Ascending aorta (tissue), 2 donors: ENCODE measurements at regions not wholly inside any gene's neighbourhood (a gene's known extent, or its start where the extent isn't known, plus 50 kb on each side); places are given as distances from the start of the nearest gene placed in this dataset.

Experiments used
- DNase-seq, 2 donors: peaks; one replicate each; pipeline ENCODE4 v3.0.0-alpha.2; 2019; ENCODE audit warnings: low spot score in 2 of 2
- H3K27ac ChIP-seq, 2 donors: fragments of 200-600 bp; sonication (generic); one replicate each; pipeline ENCODE4 v1.5.1; 2016 to 2017; ENCODE audit warnings: mild to moderate bottlenecking in 1 of 2
- H3K27me3 ChIP-seq: fragments of 200-600 bp; sonication (generic); one replicate; pipeline ENCODE4 v1.5.1; 2017
- H3K36me3 ChIP-seq, 2 donors: fragments of 200-600 bp; sonication (generic); one replicate each; pipeline ENCODE4 v1.5.1; 2016
- H3K4me1 ChIP-seq, 2 donors: fragments of 200-600 bp; sonication (generic); one replicate each; pipeline ENCODE4 v1.5.1; 2016 to 2017; ENCODE audit warnings: mild to moderate bottlenecking in 1 of 2
- H3K4me3 ChIP-seq, 2 donors: fragments of 200-600 bp; sonication (generic); one replicate each; pipeline ENCODE4 v1.5.1; 2016 to 2017; ENCODE audit warnings: mild to moderate bottlenecking in 1 of 2
- H3K9me3 ChIP-seq, 2 donors: fragments of 200-600 bp; sonication (generic); one replicate each; pipeline ENCODE4 v1.5.1; 2016
- intact Hi-C: fragments of 100-400 bp; cut with DNase I; formaldehyde crosslinking; loops from one replicate; pipeline ENCODE4 v1.15.1; 2023
- TF ChIP-seq, protein P1 (sequence below), 3 experiments: fragments of 200-600 bp in 2 of 3; fragments of 450-650 bp in 1 of 3; sonication (generic) in 2 of 3; IDR thresholded peaks; one replicate each; pipeline ENCODE4 v1.5.1; 2016 to 2019; ENCODE audit warnings: antibody characterized with exemption in 3 of 3, mild to moderate bottlenecking in 1 of 3, moderate library complexity in 1 of 3

DNA sequence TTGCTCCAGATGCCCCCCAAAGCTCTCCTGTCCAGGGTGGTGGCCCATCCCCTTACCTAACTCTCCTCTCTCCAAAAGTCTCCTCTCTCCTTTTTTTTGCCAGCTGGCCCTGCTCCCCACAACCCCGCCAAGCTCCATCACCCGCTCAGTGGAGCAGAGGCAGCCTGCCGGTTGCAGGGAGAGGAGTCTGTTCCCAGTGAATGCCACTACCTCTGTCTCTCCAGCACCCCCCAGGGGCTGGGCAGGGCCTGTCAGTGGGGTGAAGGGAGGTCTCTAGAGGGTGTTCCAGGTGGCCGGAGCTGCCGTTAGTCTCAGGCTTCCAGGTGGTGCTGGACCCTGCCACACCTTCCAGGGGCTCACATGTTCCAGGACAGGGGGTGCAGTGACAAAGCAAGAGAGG lies 387.0 kb downstream of the CTTN start:
- H3K4me1 ChIP-seq: no peaks in the 10 kb centered on the region
- no peak overlapping the region for H3K27ac ChIP-seq
- TF ChIP-seq, protein P1, sequence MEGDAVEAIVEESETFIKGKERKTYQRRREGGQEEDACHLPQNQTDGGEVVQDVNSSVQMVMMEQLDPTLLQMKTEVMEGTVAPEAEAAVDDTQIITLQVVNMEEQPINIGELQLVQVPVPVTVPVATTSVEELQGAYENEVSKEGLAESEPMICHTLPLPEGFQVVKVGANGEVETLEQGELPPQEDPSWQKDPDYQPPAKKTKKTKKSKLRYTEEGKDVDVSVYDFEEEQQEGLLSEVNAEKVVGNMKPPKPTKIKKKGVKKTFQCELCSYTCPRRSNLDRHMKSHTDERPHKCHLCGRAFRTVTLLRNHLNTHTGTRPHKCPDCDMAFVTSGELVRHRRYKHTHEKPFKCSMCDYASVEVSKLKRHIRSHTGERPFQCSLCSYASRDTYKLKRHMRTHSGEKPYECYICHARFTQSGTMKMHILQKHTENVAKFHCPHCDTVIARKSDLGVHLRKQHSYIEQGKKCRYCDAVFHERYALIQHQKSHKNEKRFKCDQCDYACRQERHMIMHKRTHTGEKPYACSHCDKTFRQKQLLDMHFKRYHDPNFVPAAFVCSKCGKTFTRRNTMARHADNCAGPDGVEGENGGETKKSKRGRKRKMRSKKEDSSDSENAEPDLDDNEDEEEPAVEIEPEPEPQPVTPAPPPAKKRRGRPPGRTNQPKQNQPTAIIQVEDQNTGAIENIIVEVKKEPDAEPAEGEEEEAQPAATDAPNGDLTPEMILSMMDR (IDR thresholded peaks at IDR 0.05): no peak

DNA sequence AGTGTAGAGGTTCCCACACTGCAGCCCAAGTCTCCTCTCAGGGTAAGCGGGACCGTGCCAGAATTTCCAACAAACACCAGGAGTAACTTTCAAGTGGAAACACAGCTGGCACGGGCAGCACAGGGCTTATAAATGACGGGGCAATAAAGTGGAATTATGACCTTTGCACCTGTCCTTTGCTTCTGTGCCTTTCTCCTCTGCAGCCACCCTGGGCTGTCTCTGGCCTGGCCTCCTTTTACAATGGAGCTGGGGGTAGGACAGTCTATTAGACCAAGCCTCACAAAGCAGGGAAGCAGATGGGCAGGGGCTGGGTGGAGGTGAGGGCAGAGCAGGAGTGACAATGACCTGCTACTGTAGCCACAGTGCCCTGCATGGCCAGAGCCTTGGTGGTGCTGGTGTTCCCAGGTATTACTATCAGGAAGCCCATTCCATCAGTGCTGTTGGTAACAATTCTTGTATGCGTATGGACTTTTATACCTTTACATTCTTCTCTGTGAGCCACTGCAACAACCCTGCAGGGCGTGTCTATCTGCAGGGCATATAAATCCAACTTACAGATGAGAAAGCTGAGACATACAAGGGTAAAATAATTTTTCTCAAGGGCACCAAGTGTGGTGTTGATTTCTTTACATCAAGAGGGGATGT lies 387.8 kb downstream of the CTTN start:
- DNase-seq: no peak
- no peak overlapping the region for H3K27ac ChIP-seq
- H3K27me3 ChIP-seq: no peaks in the 10 kb centered on the region
- no peaks in the 10 kb centered on the region for H3K9me3 ChIP-seq
- no peaks in the 10 kb centered on the region for H3K36me3 ChIP-seq
- TF ChIP-seq, protein P1 (IDR thresholded peaks at IDR 0.05): no peak
- no peak overlapping the region for H3K4me3 ChIP-seq
- H3K4me1 ChIP-seq: no peaks in the 10 kb centered on the region
- intact Hi-C loops: no loop called here

More for the DNA sequence above, 387.0 kb downstream of the CTTN start:
- no peak overlapping the region for H3K4me3 ChIP-seq
- no peaks in the 10 kb centered on the region for H3K27me3 ChIP-seq
- H3K36me3 ChIP-seq: no peaks in the 10 kb centered on the region
- intact Hi-C loops: no loop called here
- no peaks in the 10 kb centered on the region for H3K9me3 ChIP-seq
- DNase-seq: no peak

DNA sequence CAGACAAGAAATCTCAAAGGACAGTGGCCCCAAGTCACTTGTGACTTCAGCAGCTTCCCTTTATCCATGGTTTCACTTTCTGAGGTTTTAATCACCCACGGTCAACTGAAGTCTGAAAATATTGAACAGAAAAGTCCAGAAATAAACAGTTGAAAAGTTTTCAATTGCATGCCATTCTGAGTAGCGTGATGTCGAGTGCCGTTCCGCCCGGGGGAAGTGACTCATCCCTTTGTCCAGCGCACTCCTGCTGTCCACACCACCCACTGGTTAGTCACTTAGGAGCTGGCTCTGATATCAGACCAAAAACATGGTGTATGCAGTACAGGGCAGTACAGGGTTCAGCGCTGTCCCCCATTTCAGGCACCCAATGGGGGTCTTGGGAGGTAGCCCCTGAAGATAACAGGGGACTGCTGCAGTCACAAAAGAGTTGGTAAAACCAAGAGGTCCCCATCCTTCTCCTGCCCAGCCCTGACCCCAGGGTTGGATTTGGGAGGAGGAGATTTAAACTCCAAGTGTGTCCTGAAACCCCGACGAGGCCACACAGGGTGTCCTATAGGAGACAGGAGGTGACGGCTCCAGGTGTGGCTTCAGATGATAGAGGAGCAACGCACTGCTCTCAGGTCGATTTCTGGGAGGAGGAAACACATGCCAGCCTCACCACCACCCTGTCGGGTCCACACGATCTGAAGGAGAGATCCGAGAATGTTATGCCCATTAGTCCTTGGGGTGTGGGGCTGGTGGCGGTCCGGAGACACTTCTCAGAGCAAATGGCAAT lies 390.1 kb downstream of the CTTN start:
- H3K4me1 ChIP-seq: no peaks in the 10 kb centered on the region
- no peak overlapping the region for H3K4me3 ChIP-seq
- H3K36me3 ChIP-seq: no peaks in the 10 kb centered on the region
- H3K9me3 ChIP-seq: peaks cover 0 to 2% of the 10 kb centered on the region in 2 donors
- no peak overlapping the region for H3K27ac ChIP-seq
- no peak for DNase-seq
- H3K27me3 ChIP-seq: no peaks in the 10 kb centered on the region
- intact Hi-C loops: no loop called here
- TF ChIP-seq, protein P1 (IDR thresholded peaks at IDR 0.05): no peak

DNA sequence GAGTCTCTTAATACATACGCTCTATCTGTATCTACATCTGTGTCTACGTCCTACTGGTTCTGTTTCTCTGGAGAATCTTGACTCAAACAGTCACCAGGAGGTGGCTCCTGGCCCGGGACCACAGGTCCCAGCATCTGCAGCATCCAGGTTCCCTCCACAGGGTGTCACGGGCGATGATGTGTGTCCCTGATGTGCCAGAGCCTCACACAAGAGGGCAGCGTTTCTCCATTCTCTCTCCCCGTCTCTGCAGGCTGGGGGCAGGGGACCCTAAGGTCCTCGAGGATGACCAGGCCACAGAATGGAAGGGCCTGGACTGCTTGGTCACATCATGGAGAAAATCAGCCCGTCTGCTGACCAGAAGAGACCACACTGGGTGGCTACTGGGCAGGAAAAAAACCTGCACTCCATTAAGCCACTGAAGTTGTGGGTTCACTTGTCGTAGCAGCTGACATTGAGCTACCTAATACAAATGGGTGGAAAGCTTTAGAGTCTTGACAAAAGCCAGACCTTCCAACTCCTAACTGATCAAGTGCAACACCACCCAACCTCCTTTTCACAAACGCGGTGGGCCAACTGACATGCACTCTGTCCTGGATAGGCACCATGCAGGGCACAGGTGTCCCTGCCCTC lies 392.5 kb downstream of the CTTN start:
- Histone ChIP-seq H3K9me3 (peaks cover 3 to 7% of the 10 kb centered on the region in 2 donors), H3K27me3 (no peaks in the 10 kb centered on the region), H3K36me3 (no peaks in the 10 kb centered on the region), H3K4me1 (no peaks in the 10 kb centered on the region), H3K27ac (no peak overlapping the region), H3K4me3 (no peak overlapping the region)
- intact Hi-C loops: no loop called here
- TF ChIP-seq, protein P1 (IDR thresholded peaks at IDR 0.05): no peak
- DNase-seq: no peak

DNA sequence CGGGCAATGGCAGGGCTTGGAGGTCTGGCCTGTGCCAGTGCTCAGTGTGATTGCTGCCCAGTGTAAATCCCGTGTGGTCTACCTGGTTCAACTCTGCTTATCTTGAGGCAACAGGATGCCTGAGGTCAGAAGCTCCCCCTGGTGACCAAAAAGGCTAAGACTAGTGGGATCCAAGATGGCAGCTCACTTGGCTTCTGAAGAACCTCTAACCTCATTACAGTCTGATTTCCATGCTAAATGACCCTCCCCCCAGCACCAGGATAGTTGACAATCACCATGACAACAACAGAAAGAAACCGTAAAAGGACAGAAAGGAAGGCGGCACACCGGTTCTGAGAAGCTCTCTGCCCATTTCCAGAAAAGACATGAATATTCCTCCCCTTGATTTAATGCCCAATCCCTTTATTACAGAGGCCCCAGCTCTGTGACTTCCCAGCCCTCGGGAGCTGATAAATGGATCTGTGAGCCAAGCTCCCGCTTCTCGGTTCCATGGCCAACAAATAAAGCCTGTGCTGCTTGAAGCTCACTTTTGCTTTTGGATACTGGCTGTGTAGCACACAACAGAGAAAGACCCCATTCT lies 398.4 kb downstream of the CTTN start:
- H3K27me3 ChIP-seq: no peaks in the 10 kb centered on the region
- H3K27ac ChIP-seq: no peak overlapping the region
- TF ChIP-seq, protein P1 (IDR thresholded peaks at IDR 0.05): no peak
- H3K36me3 ChIP-seq: no peaks in the 10 kb centered on the region
- no peaks in the 10 kb centered on the region for H3K4me1 ChIP-seq
- H3K4me3 ChIP-seq: no peak overlapping the region
- DNase-seq: no peak
- intact Hi-C loops: no loop called here
- H3K9me3 ChIP-seq: peaks cover 3 to 7% of the 10 kb centered on the region in 2 donors
